ENCODE measurements at regions not wholly inside any gene's neighbourhood (a gene's known extent, or its start where the extent isn't known, plus 50 kb on each side); places are given as distances from the start of the nearest gene placed in this dataset.
"Not testable (repeated sequence)": the region's sequence is repeated elsewhere in the genome, so short reads cannot be mapped to it uniquely, and the experiment has no call there.

DNA sequence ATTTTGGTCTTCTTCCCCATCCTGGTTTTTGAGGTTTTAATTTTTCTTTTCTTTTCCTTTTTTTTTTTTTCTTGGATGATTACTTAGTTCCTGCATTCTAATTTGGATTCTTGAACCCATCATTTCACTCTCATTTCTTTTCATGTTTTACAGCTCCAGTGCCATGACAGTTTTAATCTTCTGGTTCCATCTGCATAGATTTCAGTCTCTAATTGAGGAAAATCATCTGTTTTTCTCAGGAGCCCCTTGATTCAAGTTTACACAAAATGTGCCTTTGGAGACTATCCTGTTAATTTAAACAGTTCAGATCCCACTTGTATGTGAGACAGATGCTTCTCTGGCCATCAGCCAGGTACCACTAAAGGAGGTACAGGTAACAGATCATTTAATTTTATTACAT is 379.9 kb downstream of the PIK3C3 start:
- Histone ChIP-seq H3K14ac (ENCODE audit: low read length) (no peak overlapping the region), H3K27ac (replicated peaks; ENCODE audit: low read length) (no peak overlapping the region), H3K27me3 (ENCODE audit: control insufficient read depth in 3 of 3, insufficient read depth in 3 of 3, low read depth in 1 of 3, low read length in 3 of 3) (no peaks in the 10 kb centered on the region), H3K4me3 (ENCODE audit: low read length in 2 of 2) (no peak overlapping the region), H3K9me3 (replicated peaks in 1 of 2; ENCODE audit: control insufficient read depth in 2 of 2, insufficient read depth in 1 of 2, low read depth in 1 of 2, low read length in 2 of 2) (peaks cover 2 to 8% of the 10 kb centered on the region in 2 donors), H3K4me1 (ENCODE audit: control insufficient read depth in 2 of 2, insufficient read depth in 1 of 2, low read depth in 1 of 2, low read length in 2 of 2) (peaks cover 3 to 7% of the 10 kb centered on the region in 2 donors), H3K23ac (ENCODE audit: low read depth, low read length, poor library complexity) (no peak overlapping the region), H2AFZ (ENCODE audit: low read length) (no peak overlapping the region), H3K36me3 (replicated peaks in 1 of 2; ENCODE audit: control insufficient read depth in 2 of 2, insufficient read depth in 2 of 2, low read length in 2 of 2) (no peaks in the 10 kb centered on the region), H3K4ac (ENCODE audit: low read length) (no peak overlapping the region), H3K79me1 (ENCODE audit: low read depth, low read length) (no peaks in the 10 kb centered on the region), H2AK5ac (ENCODE audit: low read depth, low read length) (no peak overlapping the region), H2BK120ac (ENCODE audit: low read depth, low read length) (no peak overlapping the region), H3K9ac (ENCODE audit: low read depth, low read length, poor library complexity) (no peak overlapping the region), H2BK12ac (ENCODE audit: low read length) (no peak overlapping the region), H4K8ac (ENCODE audit: low read depth, low read length) (no peak overlapping the region), H3K18ac (ENCODE audit: low read length) (no peak overlapping the region), H3K4me2 (ENCODE audit: insufficient read depth, low read length, poor library complexity, severe bottlenecking) (no peak overlapping the region), H2BK5ac (ENCODE audit: low read length) (no peak overlapping the region), H4K91ac (ENCODE audit: low read depth, low read length, poor library complexity) (no peak overlapping the region), H2BK15ac (ENCODE audit: low read length) (no peak overlapping the region)
- DNase-seq (ENCODE audit: low spot score) = no peak

DNA sequence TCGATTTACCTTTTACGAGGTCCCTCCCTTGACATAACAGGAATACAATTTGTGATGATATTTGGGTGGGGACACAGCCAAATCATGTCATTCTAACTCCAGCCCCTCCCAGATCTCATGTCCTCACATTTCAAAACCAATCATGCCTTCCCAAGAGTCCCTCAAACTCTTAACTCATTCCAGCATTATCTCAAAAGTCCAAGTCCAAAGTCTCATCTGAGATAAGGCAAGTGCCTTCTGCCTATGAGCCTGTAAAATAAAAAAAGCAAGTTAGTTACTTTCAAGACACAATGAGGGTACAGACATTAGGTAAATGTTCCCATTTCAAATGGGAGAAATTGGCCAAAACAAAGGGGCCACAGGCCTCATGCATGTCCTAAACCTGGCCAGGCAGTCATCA is 381.1 kb downstream of the PIK3C3 start:
- Histone ChIP-seq H2BK12ac (ENCODE audit: low read length) (no peak overlapping the region), H2BK15ac (ENCODE audit: low read length) (no peak overlapping the region), H3K27me3 (ENCODE audit: control insufficient read depth in 3 of 3, insufficient read depth in 3 of 3, low read depth in 1 of 3, low read length in 3 of 3) (no peaks in the 10 kb centered on the region), H2BK5ac (ENCODE audit: low read length) (no peak overlapping the region), H3K4ac (ENCODE audit: low read length) (no peak overlapping the region), H4K8ac (ENCODE audit: low read depth, low read length) (no peak overlapping the region), H2BK120ac (ENCODE audit: low read depth, low read length) (no peak overlapping the region), H3K14ac (ENCODE audit: low read length) (no peak overlapping the region), H3K9ac (ENCODE audit: low read depth, low read length, poor library complexity) (no peak overlapping the region), H3K79me1 (ENCODE audit: low read depth, low read length) (no peaks in the 10 kb centered on the region), H3K4me1 (ENCODE audit: control insufficient read depth in 2 of 2, insufficient read depth in 1 of 2, low read depth in 1 of 2, low read length in 2 of 2) (peaks cover 3 to 8% of the 10 kb centered on the region in 2 donors), H3K27ac (replicated peaks; ENCODE audit: low read length) (no peak overlapping the region), H3K23ac (ENCODE audit: low read depth, low read length, poor library complexity) (no peak overlapping the region), H2AFZ (ENCODE audit: low read length) (no peak overlapping the region), H3K4me2 (ENCODE audit: insufficient read depth, low read length, poor library complexity, severe bottlenecking) (no peak overlapping the region), H3K18ac (ENCODE audit: low read length) (no peak overlapping the region), H3K4me3 (ENCODE audit: low read length in 2 of 2) (no peak overlapping the region), H3K36me3 (replicated peaks in 1 of 2; ENCODE audit: control insufficient read depth in 2 of 2, insufficient read depth in 2 of 2, low read length in 2 of 2) (no peaks in the 10 kb centered on the region), H3K9me3 (replicated peaks in 1 of 2; ENCODE audit: control insufficient read depth in 2 of 2, insufficient read depth in 1 of 2, low read depth in 1 of 2, low read length in 2 of 2) (peaks cover 2 to 8% of the 10 kb centered on the region in 2 donors), H4K91ac (ENCODE audit: low read depth, low read length, poor library complexity) (no peak overlapping the region), H2AK5ac (ENCODE audit: low read depth, low read length) (no peak overlapping the region)
- WGBS, 2 donors (ENCODE audit: extremely low coverage in 2 of 2, insufficient read length in 2 of 2, insufficient replicate concordance in 1 of 2) = no CpG with 5 or more reads among the region's 2 CpGs
- no peak for DNase-seq (ENCODE audit: low spot score)

DNA sequence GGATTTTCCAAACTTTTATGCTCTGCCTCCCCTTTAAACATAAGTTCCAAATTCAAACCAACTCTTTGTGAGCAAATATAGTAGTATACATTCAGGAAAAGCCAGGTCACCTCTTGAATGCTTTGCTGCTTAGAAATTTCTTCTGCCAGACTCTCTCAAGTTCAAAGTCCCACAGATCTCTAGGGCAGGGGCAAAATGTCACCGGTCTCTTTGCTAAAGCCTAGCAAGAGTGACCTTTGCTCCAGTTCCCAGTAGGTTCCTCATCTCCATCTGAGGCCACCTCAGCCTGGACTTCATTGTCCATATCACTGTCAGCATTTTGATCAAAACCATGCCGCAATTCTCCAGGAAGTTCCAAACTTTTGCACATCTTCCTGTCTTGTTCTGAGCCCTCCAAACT is 382.3 kb downstream of the PIK3C3 start:
- not testable (repeated sequence) for H3K9ac ChIP-seq (ENCODE audit: low read depth, low read length, poor library complexity); H2AK5ac ChIP-seq (ENCODE audit: low read depth, low read length); H3K23ac ChIP-seq (ENCODE audit: low read depth, low read length, poor library complexity); H2BK120ac ChIP-seq (ENCODE audit: low read depth, low read length); H3K9me3 ChIP-seq (replicated peaks in 1 of 2; ENCODE audit: control insufficient read depth in 2 of 2, insufficient read depth in 1 of 2, low read depth in 1 of 2, low read length in 2 of 2); H3K4ac ChIP-seq (ENCODE audit: low read length); H2BK15ac ChIP-seq (ENCODE audit: low read length); H3K14ac ChIP-seq (ENCODE audit: low read length); H3K79me1 ChIP-seq (ENCODE audit: low read depth, low read length); H3K27me3 ChIP-seq (ENCODE audit: control insufficient read depth in 3 of 3, insufficient read depth in 3 of 3, low read depth in 1 of 3, low read length in 3 of 3); H3K36me3 ChIP-seq (replicated peaks in 1 of 2; ENCODE audit: control insufficient read depth in 2 of 2, insufficient read depth in 2 of 2, low read length in 2 of 2); H3K18ac ChIP-seq (ENCODE audit: low read length); H3K4me1 ChIP-seq (ENCODE audit: control insufficient read depth in 2 of 2, insufficient read depth in 1 of 2, low read depth in 1 of 2, low read length in 2 of 2); H3K4me3 ChIP-seq (ENCODE audit: low read length in 2 of 2); H2BK12ac ChIP-seq (ENCODE audit: low read length); H3K27ac ChIP-seq (replicated peaks; ENCODE audit: low read length); DNase-seq (ENCODE audit: low spot score); H2BK5ac ChIP-seq (ENCODE audit: low read length); H3K4me2 ChIP-seq (ENCODE audit: insufficient read depth, low read length, poor library complexity, severe bottlenecking); H2AFZ ChIP-seq (ENCODE audit: low read length); H4K8ac ChIP-seq (ENCODE audit: low read depth, low read length); H4K91ac ChIP-seq (ENCODE audit: low read depth, low read length, poor library complexity)
- no CpG with 5 or more reads among the region's 2 CpGs for WGBS, 2 donors (ENCODE audit: extremely low coverage in 2 of 2, insufficient read length in 2 of 2, insufficient replicate concordance in 1 of 2)

DNA sequence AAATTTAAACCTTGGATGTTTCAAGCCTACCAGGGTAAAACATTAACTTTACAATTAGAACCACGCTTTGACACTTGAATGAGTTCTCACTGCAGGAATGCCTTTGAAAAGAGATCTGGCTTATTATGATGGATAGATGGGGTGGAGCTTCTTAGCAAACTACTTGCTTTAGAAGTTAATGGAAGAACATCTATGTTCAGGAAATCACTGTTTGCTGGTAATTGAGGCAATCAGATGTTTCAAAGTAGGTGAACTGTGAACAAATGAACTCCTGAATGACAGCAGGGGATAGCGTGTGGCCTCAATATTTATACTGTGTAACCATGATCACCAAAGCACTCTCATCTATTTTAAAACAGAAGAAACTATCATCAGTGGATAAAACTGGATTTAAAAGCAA is 383.6 kb downstream of the PIK3C3 start:
- Histone ChIP-seq H2BK5ac (ENCODE audit: low read length) (no peak overlapping the region), H3K36me3 (replicated peaks in 1 of 2; ENCODE audit: control insufficient read depth in 2 of 2, insufficient read depth in 2 of 2, low read length in 2 of 2) (no peaks in the 10 kb centered on the region), H3K4me3 (ENCODE audit: low read length in 2 of 2) (no peak overlapping the region), H3K4me2 (ENCODE audit: insufficient read depth, low read length, poor library complexity, severe bottlenecking) (no peak overlapping the region), H3K9ac (ENCODE audit: low read depth, low read length, poor library complexity) (no peak overlapping the region), H2BK120ac (ENCODE audit: low read depth, low read length) (no peak overlapping the region), H2BK12ac (ENCODE audit: low read length) (no peak overlapping the region), H2AK5ac (ENCODE audit: low read depth, low read length) (no peak overlapping the region), H3K23ac (ENCODE audit: low read depth, low read length, poor library complexity) (no peak overlapping the region), H3K4me1 (ENCODE audit: control insufficient read depth in 2 of 2, insufficient read depth in 1 of 2, low read depth in 1 of 2, low read length in 2 of 2) (peaks cover 3 to 8% of the 10 kb centered on the region in 2 donors), H3K27ac (replicated peaks; ENCODE audit: low read length) (no peak overlapping the region), H4K91ac (ENCODE audit: low read depth, low read length, poor library complexity) (no peak overlapping the region), H3K4ac (ENCODE audit: low read length) (no peak overlapping the region), H2BK15ac (ENCODE audit: low read length) (no peak overlapping the region), H2AFZ (ENCODE audit: low read length) (no peak overlapping the region), H3K18ac (ENCODE audit: low read length) (no peak overlapping the region), H3K9me3 (replicated peaks in 1 of 2; ENCODE audit: control insufficient read depth in 2 of 2, insufficient read depth in 1 of 2, low read depth in 1 of 2, low read length in 2 of 2) (peaks cover 2 to 8% of the 10 kb centered on the region in 2 donors), H4K8ac (ENCODE audit: low read depth, low read length) (no peak overlapping the region), H3K14ac (ENCODE audit: low read length) (no peak overlapping the region), H3K27me3 (ENCODE audit: control insufficient read depth in 3 of 3, insufficient read depth in 3 of 3, low read depth in 1 of 3, low read length in 3 of 3) (no peaks in the 10 kb centered on the region), H3K79me1 (ENCODE audit: low read depth, low read length) (no peaks in the 10 kb centered on the region)
- WGBS, 2 donors (ENCODE audit: extremely low coverage in 2 of 2, insufficient read length in 2 of 2, insufficient replicate concordance in 1 of 2) = no CpG with 5 or more reads among the region's 2 CpGs
- no peak for DNase-seq (ENCODE audit: low spot score)

All from neuronal stem cell (in vitro differentiated cells).